Stimulated activated CD4-positive, alpha-beta T cell treated with anti-CD3 and anti-CD28 coated beads, Interleukin-1b, Interleukin-23, amount 100 ng/mL, for 4 hours (primary cell): ENCODE measurements at regions not wholly inside any gene's neighbourhood (a gene's known extent, or its start where the extent isn't known, plus 50 kb on each side); places are given as distances from the start of the nearest gene placed in this dataset.
A peak's percentile ranks its signal among the peaks of the same experiment; 100 is the strongest.

Experiments
- DNase-seq, 2 donors: peaks; one replicate each; pipeline ENCODE4 v3.0.0-alpha.2; 2020; ENCODE audit warnings: low read depth in 2 of 2

DNA sequence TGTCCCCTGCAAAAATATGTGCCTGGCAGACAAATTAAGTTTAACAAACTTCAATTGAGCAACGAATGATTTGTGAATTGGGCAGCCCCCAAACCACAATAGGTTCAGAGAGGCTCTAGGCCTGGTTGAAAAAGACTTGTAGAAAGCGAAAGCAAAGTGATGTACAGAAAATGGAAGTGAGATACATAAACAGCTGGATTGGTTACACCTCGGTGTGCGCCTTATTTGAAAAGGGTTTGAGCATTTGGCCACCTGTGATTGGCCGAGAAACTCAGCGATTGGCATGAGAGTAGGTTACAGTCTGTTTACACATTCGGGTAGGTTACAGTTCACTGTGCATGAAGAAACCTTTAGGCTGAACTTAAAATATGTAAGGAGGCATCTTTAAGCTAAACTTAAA, 136.9 kb downstream of the CD83 start:
- no peak for DNase-seq

DNA sequence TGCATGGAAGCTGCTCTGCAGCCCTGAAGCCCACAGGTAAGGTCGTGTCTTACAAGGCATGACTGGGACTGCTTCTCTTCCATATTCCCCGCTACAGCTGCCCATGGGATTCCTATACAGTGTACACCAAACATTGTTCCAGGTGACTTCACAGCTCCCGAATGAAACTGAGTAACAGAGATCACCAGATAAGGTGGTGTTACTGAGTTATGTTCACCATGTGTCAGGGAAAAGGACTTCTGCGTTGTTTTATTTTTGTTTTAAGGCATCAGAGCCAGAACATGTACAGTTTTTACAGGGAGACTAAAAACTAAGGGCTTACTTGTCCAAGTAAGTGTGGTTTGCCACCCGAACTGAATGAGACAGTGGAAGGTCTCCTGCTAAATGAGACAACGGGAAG, 138.3 kb downstream of the CD83 start:
- no peak for DNase-seq

DNA sequence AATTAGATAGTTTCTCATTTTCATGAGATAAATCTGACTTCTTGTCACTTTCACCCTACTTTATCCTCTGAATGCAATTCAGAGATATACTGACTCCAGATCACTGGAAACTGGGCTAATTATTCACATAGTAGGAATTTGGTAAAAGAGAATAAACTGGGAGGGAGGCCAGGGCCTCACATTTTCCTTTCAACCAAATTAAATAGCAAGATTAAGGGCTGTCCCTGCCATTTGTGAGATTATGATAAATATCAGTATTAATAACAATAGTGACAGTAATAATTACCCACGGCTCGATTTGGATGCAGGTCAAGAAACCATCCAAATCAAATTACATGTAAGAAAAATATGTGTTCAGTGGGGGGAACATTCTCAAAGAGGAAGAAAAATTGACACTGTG, 140.5 kb downstream of the CD83 start:
- no peak for DNase-seq

DNA sequence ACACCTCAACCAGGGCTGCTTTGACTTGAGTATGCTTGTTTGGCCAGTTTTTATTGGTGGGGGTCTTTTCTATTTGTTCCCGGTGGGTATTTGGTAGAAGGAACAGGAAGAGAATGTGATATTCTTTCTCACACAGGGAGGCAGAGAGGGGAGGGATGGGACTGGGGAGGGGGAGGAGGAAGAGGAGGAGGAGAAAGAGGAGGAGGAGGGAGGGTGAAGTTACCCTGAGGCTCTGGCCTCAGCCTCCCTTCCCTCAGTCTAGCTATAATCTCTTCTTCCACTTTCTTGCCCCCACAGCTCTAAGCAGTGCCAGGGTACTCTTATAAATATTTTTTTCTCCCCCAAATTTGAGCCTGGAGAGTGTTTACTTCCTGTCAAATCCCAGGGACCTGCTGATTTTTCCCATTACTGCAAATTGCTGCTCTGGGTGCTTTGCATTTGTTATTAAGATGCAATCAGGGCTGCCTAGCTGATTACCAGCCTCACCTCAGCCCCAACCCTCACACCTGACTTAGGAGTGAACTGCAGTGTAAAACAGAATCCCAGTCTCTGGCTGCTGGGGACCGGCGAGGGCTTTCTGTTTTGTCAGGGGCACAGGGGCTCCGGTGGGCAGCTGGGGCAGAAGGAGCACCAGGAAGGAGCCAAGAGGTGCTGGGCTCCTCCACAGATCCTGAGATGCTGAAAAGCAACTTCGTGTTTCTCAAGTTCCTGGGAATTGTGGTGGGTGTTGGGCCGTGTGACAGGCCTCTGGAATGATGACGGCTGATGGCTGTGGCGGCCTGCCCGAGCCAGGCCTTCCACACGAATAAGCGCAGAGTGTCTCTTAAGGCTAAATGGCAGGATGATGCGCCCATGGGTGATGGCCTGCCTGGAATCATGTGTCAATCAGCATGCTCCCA, 141.4 kb downstream of the CD83 start:
- no peak for DNase-seq

DNA sequence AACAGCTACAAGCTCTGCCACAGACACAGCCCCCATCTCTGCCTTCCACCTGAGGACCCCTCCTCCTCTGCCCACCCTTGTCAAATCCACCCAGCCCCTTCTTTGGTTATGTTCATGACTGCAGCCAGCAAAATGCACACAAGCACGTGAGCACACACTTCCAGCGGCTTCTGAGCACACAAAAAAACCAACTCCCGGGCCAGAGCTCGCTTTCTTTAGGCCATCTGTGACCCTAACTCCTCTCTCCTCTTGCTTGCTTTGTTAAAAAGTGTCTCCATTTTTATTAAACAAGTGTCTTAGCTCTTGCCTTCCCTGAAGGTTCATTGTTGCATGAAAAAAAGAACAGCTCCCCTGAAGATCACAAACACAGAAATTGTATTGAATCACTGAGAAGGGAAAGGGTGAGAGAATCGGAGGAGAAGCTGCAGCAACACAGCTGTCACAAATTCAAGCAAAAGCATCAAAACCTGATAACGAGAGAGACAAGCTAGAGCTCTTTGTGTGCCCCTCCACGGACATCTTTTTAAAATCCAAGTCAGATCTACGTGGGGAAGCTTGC, 142.1 kb downstream of the CD83 start:
- DNase-seq: no peak

DNA sequence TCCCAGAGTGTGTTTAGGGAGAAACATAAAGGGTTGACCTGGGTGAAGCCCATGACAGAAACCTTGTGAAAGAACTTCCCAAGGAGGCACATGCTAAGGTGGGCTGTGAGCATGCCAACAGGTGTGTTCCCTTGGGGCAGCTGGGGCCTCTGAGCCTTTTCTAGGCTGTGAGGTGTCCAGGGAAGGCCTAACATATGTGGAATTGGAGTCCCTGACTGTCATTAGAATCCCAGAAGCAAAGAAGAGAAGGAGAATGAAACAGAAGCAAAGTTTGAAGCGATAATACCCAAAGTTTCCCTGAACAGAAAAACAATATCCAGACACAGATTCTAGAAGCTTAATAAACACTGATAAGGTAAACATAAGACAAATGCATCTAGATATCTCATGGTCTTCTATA, 143.3 kb downstream of the CD83 start:
- no peak for DNase-seq

DNA sequence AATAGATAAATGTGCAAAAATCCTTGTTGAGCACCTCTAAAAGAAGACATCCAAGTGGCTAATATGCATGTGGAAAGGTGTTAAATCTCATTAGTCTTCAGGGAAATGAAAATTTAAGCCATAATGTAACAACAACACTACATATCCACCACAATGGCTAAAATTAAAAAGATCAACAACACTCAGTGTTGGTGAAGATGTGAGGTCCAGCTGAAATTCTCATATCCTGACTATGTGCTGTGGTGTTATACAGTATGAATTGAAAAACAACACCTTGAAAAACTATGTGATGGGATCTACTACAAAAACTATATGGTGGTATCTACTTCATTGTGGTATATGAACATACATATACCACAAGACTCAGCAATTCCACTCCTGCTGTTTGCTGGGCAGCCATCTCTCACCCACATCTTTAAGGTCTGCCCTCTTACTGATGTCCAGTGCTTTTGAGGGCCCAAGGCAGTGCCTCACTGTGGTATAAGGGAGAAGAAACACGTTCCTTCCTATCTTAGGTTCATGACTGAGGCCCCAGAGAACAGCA, 146.4 kb downstream of the CD83 start:
- DNase-seq: no peak

DNA sequence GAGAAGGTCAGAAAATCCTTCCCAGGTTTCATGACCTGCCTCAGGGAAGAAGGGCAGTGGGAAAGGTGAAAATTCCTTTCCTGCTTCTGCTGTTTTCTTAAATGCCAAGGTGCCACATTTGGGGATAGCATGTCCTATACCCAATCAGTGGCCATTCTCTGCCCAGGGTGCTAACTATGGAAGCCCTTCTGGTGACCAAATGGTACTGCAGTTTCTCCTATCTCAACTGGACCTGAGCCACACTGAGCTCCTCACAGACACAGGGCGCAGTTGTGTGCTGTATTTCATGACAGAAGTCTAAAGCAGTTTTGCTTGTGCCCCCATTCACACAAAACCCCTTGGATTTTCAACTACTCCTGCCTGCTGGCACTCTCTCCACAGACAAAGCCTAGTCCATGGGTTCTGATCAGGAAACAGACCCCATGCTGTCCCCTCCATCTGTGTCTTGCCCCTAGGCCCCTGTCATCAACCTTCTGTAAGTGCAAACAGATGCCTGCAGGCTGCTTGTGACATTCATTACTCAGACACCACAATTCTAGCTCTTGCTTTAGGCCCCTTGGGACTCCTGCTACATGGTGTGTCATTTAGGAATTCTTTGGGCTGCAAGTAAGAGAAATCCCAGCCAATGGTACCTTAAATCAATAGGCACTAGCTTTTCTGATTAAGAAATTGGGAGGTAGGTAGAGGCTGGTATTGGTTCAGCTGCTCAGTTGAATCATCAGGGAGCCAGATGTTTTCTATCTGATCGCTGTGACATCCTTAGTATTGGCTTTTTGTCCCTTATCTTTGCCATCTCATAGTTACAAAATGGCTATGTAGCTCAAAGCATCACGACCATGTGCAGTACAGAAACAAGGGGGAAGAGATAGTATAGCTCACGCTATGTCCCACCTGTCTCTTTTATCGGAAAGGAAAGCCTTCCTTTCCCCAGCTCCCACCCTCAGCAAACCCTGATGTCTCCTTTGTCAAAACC, 147.8 kb downstream of the CD83 start:
- DNase-seq: no peak

DNA sequence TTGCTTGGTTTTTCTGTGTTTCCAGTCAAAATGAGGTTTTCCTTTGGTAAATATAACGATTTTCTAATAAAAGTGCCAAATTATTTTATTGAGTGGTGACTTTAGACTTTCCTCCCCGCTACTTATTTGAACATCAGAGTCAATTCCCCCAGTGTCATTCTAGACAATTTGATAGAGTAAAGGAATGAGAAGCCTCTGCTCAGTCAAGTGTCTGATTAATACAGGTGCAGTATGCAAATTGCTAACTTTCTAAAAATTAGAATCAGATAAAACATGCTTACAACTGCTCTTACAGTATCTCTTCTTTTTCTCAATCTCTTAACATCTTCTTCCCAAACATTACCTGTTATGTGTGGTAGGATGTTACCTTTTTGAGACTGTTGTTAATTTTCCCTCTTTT, 148.7 kb downstream of the CD83 start:
- no peak for DNase-seq

DNA sequence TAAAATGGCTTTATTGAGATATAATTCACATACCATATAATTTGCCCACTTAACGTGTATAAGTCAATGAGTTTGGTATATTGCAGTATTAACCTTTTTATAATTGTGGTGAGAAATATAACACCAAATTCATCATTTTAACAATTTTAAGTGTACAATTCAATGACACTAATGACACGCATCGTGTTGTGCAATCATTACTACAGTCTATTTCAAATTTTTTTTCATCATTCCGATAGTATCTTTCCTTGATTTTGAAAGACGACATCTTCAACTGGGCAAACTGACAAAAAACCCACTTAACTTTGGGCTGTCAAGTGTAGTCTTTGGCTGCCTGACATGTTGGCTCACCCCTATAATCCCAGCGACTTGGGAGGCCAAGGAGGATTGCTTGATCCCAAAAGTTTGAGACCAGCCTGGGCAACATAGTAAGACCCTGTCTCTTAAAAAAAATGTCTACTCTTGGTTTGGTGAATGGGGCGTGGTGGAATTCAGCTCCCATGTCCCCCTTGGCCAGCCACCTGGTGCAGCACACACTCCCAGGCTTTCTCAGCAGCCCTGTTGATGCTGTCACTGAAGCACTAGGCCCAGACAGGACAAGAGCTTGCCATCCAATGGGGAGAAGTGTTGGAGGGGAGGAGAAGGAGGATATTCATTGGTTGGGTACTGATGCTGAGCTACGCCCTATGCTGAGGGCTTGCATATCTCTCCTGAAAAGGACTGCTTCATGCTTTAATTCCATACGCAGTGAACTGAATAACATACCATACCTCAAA, 150.5 kb downstream of the CD83 start:
- no peak for DNase-seq

DNA sequence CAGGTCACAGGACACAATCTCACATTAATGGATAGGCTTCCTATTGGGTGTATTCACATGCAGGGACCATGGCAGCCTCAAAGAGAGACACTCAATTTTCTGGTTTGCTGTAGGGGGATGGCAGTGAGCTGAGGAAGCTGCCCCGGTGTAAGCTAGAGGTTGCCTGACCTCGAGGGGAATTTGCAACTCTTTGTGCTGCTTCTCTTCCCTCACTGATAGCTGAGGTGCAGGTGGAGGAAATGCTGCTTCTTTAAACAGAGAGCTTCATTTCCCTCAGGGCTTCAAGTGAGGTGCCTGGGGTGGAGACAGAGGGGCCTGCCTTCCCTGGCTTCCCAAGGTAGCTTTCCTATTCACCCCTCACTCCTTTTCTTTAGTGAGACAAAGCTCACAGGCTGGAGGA, 151.9 kb downstream of the CD83 start:
- no peak for DNase-seq

DNA sequence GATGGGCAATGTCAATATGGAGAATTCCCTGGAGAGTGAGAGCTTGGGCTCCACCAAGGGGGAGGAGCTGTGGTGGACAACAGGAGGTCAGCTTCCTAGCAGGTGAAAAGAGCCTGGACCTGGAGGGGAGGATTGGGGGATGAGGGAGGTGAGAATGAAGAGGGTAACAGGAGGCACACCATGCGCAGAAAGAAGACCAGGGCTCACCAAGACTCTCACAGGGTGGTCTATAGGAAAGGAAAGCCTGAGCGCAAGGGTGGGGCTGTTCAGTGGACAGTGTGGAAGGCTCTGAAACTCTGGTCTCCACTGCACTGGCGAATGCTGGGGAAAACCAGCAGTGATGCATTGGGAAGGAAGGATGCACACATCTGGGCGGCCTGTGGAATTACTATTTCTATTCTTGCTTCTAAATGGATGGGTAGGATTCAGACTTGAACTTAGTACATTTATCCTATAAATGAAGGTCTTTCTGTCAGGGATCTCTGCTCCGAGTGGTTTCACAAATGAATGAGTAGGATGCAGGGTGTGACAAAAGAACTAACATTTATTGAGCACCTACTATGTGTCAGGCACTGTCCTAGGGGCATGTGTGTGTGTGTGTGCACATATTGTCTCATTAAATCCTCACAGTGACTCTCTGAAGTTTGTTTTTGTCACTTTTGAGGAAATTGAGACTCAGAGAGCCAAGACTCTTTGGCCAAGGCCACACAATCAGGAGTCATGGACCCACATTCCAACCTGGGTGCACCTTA, 152.7 kb downstream of the CD83 start:
- no peak for DNase-seq

DNA sequence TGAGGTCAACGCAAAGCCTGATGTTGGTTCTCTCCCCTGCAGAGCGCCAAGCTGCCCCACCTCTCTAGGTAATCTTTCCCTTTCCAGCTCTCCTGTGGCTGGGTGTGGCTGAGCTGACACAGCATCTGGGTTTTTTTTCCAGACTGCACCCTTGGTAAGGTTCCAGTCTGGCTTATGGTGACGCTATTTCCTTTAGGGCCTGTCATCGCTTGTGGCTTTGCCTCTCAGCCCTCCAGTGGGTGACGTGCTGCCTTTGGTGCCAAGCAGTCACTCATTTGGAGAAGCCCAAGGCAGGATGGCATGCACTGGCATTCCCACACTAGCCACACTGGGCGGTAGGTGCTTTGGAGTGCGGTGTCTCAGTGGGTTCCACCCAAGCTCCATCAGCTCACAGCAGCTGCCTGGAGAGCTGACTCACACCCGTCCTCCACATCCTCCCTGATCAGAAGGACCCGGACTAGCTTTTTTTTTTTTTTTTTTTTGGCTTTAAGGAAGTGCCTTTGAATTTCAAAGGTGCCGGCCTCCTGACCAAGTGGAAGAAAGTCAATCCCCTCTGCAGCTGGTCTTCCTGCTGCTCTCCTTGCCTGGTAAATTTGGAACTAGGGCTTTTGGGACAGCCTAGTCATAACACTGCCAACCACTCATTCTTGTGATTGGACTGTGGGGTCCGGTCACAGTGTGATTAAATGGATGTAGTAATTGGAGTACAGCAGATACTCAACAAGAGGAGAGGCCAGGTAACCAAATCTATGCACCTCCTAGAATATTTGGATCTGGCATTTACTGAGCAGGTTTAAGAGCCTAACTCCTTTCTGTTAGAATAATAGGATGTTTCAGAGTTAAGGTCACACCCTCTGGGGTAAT, 153.6 kb downstream of the CD83 start:
- DNase-seq: peak; percentile 14

DNA sequence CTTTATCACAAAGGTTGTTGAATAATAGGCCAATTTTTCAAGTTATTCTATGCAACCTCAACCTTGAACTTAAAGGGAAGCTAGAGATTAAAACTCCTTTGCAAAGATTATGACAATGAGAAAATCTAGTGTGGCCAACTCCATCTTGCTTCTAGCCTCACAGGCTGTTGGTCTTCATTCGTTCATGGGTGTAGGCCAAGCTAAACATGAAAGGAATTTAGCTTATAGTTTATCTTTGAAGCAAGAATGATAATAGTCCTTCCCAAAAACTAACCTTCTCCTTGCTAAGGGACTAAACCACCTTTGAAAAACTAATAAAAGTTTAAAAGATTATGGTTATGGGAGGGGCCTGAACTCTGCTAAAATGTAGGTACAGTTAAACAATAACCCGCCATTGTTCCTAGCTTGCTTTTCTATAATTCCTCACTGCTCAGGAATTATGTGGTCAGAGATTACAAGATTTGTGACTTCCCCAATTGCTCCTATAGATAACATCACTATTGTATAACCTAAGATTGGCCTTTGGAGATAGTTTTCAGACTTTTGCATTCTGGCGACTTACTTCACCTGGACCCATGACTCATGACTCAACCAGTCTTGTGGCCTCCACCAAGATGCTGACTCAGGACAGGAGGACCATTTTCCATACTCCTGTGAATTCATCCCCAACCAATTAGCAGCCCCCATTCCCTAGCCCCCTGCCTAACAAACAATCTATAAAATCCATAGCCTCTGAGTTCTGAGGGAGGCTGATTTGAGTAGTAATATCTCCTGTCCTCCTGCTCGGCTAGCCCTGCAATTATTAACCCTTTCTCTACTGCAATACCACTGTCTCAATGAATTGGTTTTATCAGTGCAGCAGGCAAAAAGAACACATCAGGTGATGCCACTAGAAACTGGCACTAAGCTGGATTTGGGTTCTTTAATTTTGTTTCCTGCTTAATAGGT, 154.5 kb downstream of the CD83 start:
- DNase-seq: no peak

DNA sequence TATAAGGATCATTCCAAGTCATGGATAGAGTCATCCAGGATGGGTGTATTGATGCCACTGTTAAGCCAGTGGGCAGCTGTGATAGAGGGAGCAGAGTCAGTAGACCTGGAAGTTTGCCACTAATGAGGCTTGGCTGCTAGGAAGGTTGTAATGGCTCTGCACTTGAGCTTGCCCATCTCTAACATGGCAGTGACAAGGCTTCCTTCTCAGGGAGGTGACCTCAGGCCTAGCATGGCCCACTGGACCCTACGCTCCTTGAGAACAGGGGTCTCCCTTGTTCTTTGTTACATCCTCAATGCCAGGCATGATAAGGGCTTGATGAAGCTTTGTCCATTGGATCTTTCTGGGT, 155.1 kb downstream of the CD83 start:
- no peak for DNase-seq

DNA sequence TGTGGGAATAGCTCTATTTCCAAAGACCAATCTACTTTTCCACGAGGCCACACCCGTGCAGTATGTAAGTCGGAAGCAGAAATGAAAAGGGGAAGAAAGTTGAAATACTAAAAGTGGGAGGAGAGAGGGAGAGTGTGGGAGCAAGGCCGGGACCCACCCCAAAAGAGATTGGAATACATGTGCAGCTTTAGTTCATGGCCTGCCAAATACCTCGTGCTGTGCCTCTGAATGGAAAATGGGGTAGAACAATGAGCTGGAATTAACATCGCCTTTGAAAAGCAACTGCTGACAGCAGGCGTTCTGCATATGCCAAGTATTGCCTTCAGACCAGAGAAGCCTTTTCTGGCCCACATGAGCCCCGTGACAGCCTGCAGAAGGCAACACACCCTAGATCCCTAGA, 155.6 kb downstream of the CD83 start:
- DNase-seq: no peak

DNA sequence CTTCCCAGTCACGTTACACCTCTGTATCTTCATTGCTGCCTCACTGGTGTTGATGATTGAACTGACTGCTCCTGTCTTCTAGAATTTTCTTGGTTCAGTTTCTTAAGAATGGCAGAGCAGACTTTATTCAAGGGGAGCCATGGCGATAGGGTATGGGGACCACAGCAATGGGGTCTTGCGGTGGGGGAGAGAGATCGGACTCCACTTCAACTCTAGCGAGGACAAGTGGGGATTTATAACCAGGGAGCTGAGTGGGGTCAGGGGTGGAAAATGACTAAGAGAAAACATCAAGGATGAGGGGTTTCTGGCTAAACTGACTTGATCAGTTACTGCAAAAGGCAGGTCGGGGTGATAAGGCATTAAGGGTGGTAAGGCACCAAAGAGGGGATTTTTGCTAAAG, 156.4 kb downstream of the CD83 start:
- no peak for DNase-seq
